HG03175 (cell line): ENCODE measurements at regions not wholly inside any gene's neighbourhood (a gene's known extent, or its start where the extent isn't known, plus 50 kb on each side); places are given as distances from the start of the nearest gene placed in this dataset.
"Not testable (repeated sequence)": the region's sequence is repeated elsewhere in the genome, so short reads cannot be mapped to it uniquely, and the experiment has no call there.

Source experiments
- ATAC-seq: cut with Tn5 transposase; IDR thresholded peaks from one replicate; pipeline ENCODE4 v1.9.1; 2021; ENCODE audit warnings: mild to moderate bottlenecking, moderate library complexity; ENCODE audit not compliant: unreplicated experiment

DNA sequence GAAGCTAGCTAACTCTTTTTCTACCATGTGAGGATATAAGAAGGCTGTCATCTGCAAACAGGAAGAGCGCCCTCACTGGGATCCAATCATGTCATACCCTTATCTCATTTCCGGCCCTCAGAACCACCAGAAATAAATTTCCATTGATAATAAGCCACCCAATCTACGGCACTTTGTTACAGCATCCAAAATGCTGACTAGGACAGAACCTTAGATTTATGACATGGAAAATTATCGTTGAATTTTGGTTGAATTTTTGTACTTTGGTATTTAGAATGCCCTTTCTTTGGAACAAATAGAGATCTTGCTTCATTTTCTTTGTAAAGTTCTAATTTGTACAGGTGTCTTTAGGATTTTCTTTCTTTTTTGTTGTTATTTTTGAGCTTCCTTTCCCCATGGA, 53.3 kb upstream of the CYLC2 start:
- ATAC-seq, result no peak

DNA sequence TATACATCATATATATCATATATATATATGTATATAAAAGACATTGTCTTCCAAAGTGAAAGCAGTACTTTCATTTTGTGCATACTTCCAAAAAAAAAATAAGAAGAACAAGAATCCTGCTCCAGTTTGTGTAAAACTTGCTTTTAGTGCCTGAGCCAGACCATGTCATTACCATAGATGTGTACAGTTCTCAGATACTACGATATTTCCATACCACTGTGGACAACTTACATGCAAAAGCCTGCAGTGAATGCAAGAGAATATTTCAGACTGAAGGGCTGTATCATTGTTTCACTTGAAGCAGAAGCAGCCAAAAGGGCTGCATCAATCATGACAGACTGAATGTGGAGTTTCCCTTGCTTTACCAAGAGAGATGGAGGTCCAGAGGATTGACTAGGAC, 72.6 kb upstream of the CYLC2 start:
- ATAC-seq, result no peak

DNA sequence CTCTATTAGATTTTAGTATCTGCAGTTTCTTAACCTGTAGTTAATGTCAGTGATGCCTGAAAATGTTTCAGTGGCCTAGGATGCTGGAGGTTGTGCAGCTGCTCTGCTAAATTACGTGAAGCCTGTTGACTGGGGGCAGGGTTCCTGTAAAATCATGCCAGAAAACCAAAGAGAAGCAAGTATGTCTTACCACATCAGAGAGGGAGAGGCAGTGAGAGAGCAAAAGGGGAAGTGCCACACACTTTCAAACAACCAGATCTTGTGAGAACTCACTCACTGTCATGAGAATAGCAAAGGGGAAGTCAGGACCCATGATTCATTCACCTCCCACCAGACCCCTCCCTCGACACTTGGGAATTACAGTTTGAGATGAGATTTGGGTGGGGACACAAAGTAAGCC, 83.9 kb upstream of the CYLC2 start:
- no peak for ATAC-seq

DNA sequence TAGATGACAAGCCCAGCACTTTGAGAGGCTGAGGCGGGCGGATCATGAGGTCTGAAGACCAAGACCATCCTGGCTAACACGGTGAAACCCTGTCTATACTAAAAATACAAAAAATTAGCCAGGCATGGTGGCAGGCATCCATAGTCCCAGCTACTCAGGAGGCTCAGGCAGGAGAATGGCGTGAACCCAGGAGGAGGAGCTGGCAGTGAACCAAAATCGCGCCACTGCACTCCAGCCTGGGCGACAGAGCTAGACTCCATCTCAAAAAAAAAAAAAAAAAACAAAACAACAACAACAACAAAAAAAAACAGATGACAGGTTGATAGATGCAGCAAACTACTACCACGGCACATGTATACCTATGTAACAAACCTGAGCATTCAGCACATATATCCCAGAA, 89.3 kb upstream of the CYLC2 start:
- not testable (repeated sequence) for ATAC-seq

DNA sequence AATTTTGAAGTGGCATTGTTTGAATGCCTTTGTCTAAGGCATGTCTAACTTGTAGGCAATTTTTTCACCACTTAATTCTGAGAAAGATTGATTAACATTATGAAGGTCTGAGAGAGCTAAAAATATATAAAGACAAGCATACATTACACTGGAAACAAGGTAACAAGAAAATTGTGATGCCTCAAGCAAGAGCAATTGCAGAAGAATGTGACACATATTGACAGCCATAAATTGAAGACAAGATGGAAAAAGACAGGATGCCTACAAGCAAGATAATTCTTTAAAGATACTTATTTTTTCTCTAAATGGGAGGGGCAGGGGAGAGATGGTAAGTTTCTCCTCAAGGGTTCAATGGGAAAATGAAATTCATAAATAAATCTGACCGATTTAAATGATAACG, 103.1 kb upstream of the CYLC2 start:
- no peak for ATAC-seq

DNA sequence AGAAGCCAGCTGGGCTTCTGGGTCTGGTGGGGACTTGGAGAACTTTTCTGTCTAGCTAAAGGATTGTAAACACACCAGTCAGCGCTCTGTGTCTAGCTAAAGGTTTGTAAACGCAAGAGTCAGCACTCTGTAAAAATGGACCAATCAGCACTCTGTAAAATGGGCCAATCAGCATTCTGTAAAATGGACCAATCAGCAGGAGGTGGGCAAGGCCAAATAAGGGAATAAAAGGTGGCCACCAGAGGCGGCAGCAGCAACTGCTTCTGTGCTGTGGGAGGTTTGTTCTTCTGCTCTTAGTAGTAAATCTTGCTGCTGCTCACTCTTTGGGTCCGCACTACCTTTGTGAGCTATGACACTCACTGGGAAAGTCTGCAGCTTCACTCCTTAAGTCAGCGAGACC, 106.4 kb upstream of the CYLC2 start:
- not testable (repeated sequence) for ATAC-seq

DNA sequence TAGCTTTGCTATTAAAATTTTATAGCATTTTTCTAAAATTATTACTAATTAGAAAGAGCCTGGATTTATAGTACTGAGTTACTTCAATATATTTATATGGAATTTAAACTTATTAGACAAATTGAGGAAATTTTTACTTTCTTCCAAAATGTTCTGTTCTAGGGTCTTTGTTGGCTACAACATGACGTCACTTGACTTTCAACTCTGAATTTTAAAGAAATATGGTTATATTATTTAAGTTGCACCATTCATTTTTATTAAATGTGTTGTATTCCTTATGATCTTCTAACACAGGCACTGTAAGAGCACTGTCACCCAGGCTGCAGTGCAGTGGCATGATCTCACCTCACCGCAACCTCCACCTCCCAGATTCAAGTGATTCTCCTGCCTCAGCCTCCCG, 119.4 kb upstream of the CYLC2 start:
- no peak for ATAC-seq

DNA sequence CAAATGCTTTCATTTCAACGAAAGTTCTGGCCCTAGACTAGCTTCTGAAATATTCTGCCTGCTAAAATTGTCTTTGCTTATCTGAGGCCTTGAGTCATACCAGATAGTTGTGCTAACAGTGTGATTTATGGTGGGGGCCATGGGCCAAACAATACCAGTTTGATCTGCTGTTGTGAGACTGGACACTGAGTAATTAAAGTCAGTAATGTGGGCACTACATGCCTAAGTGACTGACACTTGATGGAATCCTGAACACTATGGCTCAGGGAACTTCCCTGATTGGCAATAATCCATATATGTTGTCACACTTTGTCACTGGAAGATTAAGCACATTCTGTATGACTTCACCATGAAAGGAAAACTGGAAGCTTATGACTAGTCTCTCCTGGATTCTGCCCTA, 127.6 kb upstream of the CYLC2 start:
- ATAC-seq, result no peak

DNA sequence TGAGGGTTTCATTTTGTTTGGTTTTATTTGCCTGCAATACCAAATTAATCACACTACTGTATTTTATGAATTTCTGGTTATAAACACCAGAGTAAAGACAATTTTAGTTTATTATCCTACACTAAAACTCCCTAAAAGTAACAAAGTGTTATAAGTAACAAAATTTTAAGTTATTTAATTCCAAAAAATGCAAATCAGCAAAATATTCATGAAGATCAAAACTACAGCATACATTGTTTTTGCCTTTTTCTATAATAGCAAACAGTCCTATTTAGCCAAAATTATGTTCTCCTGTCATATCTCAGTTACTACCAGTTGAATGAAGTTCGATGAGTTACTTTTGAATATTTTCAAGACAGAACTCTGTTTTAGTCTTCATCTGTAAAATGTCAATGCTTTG, 132.7 kb upstream of the CYLC2 start:
- ATAC-seq, result no peak

DNA sequence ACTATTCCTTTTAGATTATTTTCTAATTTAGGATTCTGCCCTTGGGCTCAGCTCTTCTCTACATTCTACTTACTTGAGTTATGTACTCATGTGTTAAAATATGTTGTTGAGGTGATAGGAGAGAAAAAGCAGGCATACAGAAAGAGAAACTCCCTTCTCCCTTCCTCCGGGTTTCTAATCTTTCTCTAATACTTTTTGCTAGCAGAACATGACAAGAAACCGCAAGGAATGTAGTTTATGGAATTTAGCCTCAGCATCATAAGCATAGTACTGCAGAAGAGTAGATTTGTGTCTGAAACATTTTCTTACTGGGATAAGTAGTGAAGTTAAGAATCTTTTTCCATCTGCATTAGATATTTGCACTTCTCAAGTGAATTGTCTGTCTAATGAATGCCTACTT, 139.5 kb upstream of the CYLC2 start:
- ATAC-seq, result no peak

DNA sequence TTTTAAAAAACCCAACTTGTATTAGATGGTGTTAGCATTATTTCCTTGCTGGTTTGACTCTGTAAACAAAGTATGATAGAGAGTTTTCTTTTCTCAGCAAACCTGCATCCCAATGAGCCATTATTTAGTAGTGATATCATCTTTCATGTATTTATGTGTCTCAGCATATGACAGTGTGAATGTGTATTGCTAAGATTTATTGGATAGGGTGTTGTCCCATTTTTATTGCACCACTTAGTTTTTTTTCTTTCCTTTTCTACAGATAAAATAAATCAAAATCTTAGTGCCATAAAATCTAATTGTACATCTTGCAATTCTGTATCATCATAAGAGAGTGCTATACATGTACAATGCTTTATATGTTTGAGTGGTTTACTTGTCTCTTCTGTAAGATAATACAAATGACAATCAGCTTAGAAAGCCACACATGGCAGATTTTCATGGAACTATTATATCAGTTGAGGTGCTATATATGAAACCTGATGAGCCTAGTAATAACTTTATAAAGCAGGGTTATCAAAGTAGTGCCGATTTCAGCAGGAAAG, 149.2 kb upstream of the CYLC2 start:
- no peak for ATAC-seq

DNA sequence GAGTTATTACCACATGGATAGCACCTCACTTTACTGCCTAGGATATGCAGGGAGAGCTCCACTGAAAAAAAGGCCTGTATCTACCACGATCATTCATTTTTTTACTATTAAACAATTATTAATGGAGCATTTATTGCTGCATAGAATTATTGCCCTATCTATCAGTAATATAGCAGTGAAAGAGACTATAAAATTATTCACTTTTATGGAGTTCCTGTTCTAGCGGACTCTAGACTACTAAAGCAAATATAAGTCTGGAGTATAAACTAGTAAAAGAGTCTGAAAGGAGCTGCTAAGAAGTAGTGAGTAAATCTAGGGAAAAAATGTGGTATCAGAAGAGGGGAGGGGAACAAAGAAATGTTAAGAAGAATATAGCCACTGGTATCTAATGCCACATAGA, 150.4 kb upstream of the CYLC2 start:
- ATAC-seq, result no peak

DNA sequence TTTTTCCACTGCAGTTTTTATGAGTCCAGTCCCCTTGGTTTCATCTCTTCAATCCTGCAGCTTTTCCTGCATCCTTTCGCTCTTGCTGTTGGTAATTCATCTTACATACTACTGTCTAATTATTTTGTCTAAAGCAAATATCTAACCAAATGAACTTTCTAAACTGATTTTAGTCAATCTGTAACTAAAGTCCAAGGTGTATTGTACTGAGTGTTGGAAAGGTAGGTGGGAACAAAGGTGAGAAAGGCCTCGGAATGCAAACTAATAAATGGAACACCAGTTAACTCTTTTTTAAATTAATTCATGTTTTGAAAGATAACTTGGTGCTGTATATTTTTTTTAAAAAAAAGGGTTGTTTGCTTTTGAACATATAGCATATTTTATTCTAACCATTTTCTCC, 152.7 kb upstream of the CYLC2 start:
- no peak for ATAC-seq

DNA sequence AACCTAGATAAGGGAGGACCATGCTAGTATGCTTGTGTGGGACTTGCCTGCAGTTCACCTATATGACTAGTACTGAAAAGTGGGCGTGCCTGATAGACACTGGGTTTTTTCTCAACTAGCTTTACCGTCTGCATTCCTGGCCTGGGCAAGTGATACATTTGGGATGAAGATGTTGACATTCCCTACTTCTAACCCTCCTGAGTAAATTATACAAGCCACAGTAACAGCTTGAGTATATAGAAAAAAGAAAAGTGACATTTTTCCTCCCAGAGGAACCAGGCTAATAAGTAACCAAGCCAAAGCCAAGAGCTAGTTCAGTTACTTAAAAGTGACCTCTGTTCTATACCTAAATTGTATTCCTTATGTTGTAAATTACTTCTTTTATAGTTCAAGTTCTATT, 153.8 kb upstream of the CYLC2 start:
- ATAC-seq, result no peak

DNA sequence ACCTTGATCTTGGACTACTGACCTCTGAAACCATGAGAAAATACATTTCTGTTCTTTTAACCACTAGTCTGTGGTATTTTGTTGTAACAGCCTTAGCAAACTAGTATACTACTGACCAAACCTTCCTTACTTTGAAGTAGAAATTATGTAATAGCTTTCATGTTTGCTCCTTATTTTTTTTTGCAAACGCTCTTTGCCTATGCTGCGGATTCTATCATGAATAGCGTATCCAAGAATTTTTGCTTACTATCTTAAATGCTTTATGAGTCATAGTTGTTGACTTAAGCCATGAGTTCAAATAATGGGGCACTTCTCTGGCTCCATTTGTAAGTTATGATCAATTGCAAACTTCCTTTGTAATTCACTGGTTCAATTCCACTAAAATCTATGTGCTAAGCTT, 154.8 kb upstream of the CYLC2 start:
- no peak for ATAC-seq

DNA sequence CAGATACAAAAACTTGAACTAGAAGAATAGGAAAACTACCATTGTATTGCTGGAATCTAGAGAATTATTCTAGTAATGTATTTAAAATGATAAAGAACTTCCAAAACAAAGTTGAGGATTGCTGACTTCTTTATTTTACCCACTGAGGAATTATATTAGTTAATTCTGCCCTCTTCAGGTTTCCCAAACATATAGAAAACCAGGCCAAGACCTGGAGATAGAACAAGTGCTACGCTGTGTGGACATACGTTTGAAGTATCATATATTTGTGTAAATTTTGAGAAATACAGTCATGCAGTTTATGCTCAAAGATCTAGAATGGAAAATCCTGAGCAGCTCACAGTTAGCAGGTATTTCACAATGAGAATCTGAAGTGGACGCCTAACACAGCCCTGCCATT, 162.3 kb upstream of the CYLC2 start:
- no peak for ATAC-seq

DNA sequence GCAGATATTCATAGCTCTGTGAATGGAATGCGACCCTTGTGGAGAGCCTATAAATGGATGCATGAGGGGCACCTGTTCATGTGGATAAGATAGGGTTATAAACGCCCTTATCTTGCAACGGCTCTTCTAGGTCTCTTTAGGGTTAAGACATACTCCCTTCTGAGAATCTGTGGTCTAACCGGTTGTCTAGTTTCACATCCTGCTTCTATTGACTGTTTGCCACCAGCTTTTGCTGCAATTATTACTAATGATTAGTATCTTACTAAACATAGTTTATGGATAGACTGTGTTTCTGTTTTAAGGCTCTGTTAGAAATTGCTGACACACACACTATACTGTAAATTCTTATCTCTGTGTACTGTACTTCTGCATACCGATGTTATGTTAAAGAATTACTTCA, 198.9 kb upstream of the CYLC2 start:
- no peak for ATAC-seq

DNA sequence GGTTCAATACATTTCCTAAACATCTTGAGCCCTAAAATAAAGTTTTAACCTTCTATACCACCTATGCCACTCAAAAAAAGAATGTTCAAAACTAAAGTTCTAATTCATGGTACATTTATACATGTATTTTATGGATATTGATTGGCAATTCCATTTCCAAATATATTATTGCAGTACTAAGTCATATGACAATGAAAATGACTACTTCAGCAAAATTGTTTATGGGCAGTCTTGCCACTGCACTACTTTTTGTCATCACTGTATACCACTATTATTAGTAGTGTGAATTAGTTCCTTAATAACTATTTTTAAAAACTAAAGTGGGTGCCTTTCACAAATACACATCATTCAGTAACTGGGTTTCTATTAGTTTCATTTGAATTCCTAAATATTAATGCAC, 199.6 kb upstream of the CYLC2 start:
- no peak for ATAC-seq

DNA sequence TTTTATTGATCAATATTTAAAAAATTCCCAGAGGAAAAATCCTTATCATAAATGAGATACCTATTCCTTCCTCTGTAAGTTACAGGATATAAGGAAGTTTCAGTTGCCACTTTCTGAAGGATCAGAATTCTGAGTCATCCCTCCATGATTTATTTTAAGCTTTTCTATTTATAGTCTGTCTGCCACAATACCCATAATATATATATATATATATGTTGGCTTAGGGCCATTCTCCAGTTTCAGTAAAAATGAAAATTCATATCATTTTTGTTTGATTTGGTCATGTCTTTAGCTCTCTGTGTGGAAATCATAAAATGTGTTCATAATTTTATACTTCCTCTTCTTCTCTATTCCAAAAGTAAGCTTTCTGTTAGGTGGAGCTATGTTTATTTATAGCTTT, 215.8 kb upstream of the CYLC2 start:
- ATAC-seq, result no peak

DNA sequence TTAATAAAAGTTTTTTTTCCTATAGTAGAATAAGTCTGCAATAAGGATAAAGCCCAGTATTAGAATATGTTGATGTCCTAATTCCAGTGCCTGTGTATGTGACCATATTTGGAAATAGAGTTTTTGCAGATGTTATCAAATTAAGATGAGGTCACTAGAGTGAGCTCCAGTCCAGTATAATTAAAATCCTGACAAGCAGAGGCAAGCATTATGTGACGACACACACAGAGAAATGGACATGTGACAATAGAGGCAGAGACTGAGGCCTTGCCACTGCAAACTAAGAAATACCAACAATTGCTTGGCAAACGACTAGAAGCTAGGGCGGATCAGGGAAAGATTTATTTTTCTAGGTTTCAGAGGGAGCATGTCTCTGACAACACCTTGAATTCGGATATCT, 216.4 kb upstream of the CYLC2 start:
- no peak for ATAC-seq

DNA sequence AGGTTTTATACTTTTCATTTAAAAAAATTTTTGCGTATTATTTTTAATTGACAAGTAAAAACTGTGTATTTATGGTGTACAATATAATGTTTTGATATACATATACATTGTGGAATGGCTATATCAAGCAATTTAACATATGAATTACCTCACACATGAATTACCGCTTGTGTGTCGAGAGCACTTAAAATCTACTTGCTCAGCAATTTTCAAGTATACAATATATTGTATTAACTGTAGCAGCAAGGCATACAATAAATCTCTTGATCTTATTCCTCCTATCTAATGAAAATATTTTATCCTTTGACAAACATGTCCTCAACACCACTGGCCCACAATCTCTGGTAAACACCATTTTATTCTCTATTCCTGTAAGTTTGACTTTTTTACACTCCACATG, 224.4 kb upstream of the CYLC2 start:
- ATAC-seq, result no peak

DNA sequence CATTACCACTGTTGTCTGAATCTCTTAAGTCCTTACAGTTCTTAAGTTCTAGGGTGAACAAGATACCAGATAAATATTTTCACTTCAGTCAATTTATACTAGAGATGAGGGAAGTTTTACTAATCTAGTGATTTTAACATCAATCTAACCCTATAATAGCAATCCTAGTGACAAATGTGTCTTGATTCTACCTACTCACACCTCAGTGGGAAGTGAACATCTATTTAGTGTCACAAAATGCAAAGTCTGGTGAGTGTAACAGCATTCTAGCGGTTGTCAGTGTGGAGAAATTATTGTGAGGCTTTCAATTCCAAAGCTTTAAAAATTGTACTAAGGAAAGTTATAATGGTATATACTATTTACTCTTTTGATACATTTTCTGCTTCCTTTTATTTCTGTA, 225.8 kb upstream of the CYLC2 start:
- ATAC-seq, result no peak

DNA sequence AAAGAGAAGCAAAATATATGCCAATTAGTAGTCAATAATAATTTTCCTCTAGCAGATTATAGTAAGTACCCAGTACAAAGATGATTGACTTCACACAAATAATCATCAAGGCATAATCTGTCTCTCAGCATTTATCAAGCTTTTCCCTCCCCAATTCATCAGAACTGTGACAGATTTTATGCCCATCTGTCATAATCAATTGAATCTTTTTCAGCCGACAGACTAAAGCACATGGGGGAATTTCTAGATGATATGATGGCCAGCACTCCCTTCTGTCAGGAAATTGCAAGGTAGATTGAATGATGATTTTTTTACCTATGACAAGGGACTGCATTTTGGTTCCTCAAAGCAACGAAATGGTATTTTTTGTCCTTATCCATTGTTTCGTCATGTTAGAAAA, 227.1 kb upstream of the CYLC2 start:
- ATAC-seq, result no peak

DNA sequence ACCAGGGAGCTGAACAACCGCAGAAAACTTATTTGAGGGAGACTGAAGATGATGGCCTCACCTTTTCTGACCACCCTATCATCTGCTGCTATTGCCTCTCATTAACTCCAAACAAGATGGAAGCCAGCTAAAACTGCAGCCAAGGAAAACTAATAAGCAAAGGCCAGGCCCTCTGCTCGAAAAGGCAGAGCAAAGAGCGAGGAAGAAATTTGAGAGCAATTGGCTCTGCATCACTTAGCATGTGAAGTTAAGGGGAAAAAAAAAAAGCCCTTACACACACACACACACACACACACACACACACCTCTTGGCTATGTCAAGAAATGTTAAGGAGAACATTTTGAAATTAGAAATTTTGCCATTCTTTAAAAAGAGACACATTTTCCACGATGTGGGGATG, 228.1 kb upstream of the CYLC2 start:
- no peak for ATAC-seq
